ENCODE measurements at regions not wholly inside any gene's neighbourhood (a gene's known extent, or its start where the extent isn't known, plus 50 kb on each side); places are given as distances from the start of the nearest gene placed in this dataset.

DNA sequence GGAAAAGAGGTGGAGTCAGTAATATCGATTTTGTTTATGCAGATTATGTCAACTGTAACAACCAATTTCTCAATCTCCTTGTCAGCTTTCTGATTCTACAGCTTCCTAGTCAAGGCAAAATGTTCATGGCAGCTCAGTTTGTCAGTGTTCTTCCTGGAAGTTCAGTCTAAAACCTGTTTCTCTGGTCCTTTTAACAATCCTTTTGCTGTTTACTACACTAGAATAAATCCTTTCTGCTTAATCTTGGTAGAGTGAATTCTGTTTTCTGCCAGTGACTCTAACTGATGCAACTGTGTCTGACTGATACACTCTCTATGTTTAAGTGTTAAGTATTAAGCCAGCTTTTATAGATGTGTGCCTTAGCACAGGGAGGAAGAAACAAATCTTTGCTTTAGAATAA, 516.9 kb upstream of the KLF12 start:
- Histone ChIP-seq H3K79me2 (ENCODE audit: insufficient read depth, low read length) (no peaks in the 10 kb centered on the region), H3K27me3 (ENCODE audit: control insufficient read depth in 1 of 2, insufficient read depth in 2 of 2, low read length in 2 of 2) (no peaks in the 10 kb centered on the region; a peak in 1 of 5 replicates), H3K4me2 (ENCODE audit: low read depth, low read length) (no peak overlapping the region), H3K27ac (ENCODE audit: extremely low read length, insufficient read depth, low read length) (no peak overlapping the region), H3K4me3 (replicated peaks in 1 of 3; ENCODE audit: insufficient read depth in 1 of 3, low read depth in 2 of 3, low read length in 3 of 3) (no peak overlapping the region), H3K9ac (ENCODE audit: insufficient read depth, low read depth, low read length) (no peak overlapping the region), H3K4me1 (ENCODE audit: insufficient read depth, low read length) (no peaks in the 10 kb centered on the region), H2AFZ (ENCODE audit: low read length) (no peak overlapping the region), H4K20me1 (ENCODE audit: insufficient read depth, low read length) (no peaks in the 10 kb centered on the region), H3K9me3 (ENCODE audit: low read length) (no peaks in the 10 kb centered on the region), H3K36me3 (replicated peaks in 1 of 2; ENCODE audit: control insufficient read depth in 1 of 2, insufficient read depth in 2 of 2, low read length in 2 of 2) (no peaks in the 10 kb centered on the region)
- BruUV-seq (replicated peaks): no TSS peak
- intact Hi-C loops (cut with micrococcal nuclease; ENCODE audit: unreplicated experiment) (no loop called here), in situ Hi-C loops (cut with HindIII; ENCODE audit: extremely low pct_ligation_motif_present, low pct_unique_long_range_greater_than_20kb) (no loop called here)
- ATAC-seq (no peak), FAIRE-seq (no peak), DNase-seq (ENCODE audit: low spot score) (no peak)
- CTCF ChIA-PET (ENCODE audit: low intra/inter-chr PET ratio, low total read pairs): no interaction called here
- TF ChIP-seq ETV5 (CRISPR knock-in tag; IDR thresholded peaks at IDR 0.05; ENCODE audit: borderline replicate concordance): no peak
- no peak for TF ChIP-seq MXI1 (IDR thresholded peaks at IDR 0.05; ENCODE audit: borderline replicate concordance, low read depth, low read length)
- no peak for TF ChIP-seq MXD1 (CRISPR knock-in tag; IDR thresholded peaks at IDR 0.05)
- no peak for TF ChIP-seq RNF2 (conservative IDR thresholded peaks at IDR 0.05; ENCODE audit: low read depth)
- TF ChIP-seq FLYWCH1 (CRISPR knock-in tag; IDR thresholded peaks at IDR 0.05): no peak
- TF ChIP-seq ZNF256 (CRISPR knock-in tag; conservative IDR thresholded peaks at IDR 0.05): no peak
- no peak for TF ChIP-seq MAZ (IDR thresholded peaks at IDR 0.05; ENCODE audit: borderline replicate concordance, low read depth, low read length)
- no peak for TF ChIP-seq MAZ (CRISPR knock-in tag; IDR thresholded peaks at IDR 0.05; ENCODE audit: low read depth)
- no peak for TF ChIP-seq ZNF225 (CRISPR knock-in tag; IDR thresholded peaks at IDR 0.05)
- no peak for TF ChIP-seq JDP2 (CRISPR knock-in tag; IDR thresholded peaks at IDR 0.05; ENCODE audit: borderline replicate concordance)
- TF ChIP-seq RFX3 (CRISPR knock-in tag; IDR thresholded peaks at IDR 0.05): no peak
- TF ChIP-seq ZNF180 (CRISPR knock-in tag; IDR thresholded peaks at IDR 0.05; ENCODE audit: borderline replicate concordance, low read depth): no peak
- no peak for TF ChIP-seq RXRA (CRISPR knock-in tag; IDR thresholded peaks at IDR 0.05)
- WGBS (ENCODE audit: low lambda C conversion rate): 7% methylated on average over 1 of the region's 1 CpG
- POLR2A ChIA-PET: no interaction called here
